ENCODE measurements at regions not wholly inside any gene's neighbourhood (a gene's known extent, or its start where the extent isn't known, plus 50 kb on each side); places are given as distances from the start of the nearest gene placed in this dataset.

DNA sequence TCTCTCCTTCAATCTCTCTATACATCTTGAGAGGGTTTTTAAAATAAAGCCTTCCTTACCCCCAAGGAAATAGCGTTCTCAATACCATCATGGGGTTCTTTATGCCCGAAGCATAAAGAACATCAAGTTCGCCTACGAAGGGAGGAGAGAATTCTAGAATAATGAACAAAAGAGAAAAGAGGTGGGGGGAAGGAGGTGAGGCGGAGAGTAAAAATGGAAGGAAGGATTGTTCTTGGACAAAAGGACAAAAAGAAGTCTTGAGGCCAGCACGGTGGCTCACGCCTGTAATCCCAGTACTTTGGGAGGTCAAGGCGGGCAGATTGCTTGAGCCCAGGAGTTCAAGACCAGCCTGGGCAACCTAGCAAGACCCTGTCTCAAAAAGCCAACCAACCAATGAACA lies 319.8 kb upstream of the NCKAP5 start:
- Histone ChIP-seq H2AFZ (ENCODE audit: low read length) (no peak overlapping the region), H3K4me3 (ENCODE audit: low read depth, low read length, poor library complexity, severe bottlenecking) (no peak overlapping the region), H3K9me3 (ENCODE audit: low read length) (no peaks in the 10 kb centered on the region), H3K9me2 (ENCODE audit: insufficient read depth, low read length) (no peaks in the 10 kb centered on the region), H3K36me3 (ENCODE audit: insufficient read depth, low read length) (no peaks in the 10 kb centered on the region), H3K4me2 (ENCODE audit: low read length) (no peak overlapping the region), H3K27ac (ENCODE audit: low read depth, low read length, poor library complexity, severe bottlenecking) (no peak overlapping the region), H4K20me1 (ENCODE audit: insufficient read depth, low read length) (no peaks in the 10 kb centered on the region), H3K4me1 (ENCODE audit: insufficient read depth, low read length, poor library complexity, severe bottlenecking) (no peaks in the 10 kb centered on the region), H3K79me2 (ENCODE audit: insufficient read depth, low read depth, low read length) (no peaks in the 10 kb centered on the region)
- DNase-seq (ENCODE audit: low spot score) = no peak
- intact Hi-C loops (cut with micrococcal nuclease; ENCODE audit: unreplicated experiment) = loop anchor here (5.0 to 10.0 kb wide), 3 partner anchors 229 to 1007 kb away; no protein-coding TSS in a partner anchor
- ChIA-PET POLR2A (no interaction called here), CTCF (ENCODE audit: unreplicated experiment) (no interaction called here)
- TF ChIP-seq CTCF (conservative IDR thresholded peaks at IDR 0.05; ENCODE audit: low read length) (no peak), EZH2phosphoT487 (IDR thresholded peaks at IDR 0.05; ENCODE audit: borderline replicate concordance, low read depth, low read length) (no peak)
- BruUV-seq (replicated peaks) = no TSS peak

DNA sequence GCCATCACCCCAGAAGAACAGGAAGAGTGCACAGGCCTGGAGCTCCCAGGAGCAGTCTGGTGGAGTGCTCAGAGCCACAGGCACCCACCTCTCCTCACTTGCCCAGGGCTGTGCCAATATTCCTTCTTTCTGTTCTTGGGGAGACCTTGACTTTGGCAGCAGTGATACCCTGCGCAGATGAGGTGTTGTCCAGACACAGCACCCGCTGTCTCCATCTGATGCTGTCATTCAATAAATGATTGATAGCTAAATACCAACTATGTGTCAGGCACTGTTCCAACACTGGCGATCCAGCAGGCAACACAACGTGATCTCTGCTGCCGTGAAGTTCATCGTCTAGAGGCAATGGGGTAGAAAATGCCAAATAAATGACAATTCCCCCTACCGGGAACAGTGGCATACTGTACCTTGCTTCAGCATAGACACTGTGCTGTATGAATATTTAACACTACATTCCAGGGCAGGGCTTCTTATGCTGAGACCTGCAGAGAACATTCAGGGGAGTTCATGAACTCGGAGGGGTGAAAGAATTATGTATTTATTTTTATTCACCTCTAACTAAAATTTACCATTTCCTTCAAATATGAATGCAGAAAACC lies 320.5 kb upstream of the NCKAP5 start:
- POLR2A ChIA-PET = no interaction called here
- DNase-seq (ENCODE audit: low spot score) = no peak
- no peak overlapping the region for H3K4me3 ChIP-seq (ENCODE audit: low read depth, low read length, poor library complexity, severe bottlenecking)
- no peaks in the 10 kb centered on the region for H4K20me1 ChIP-seq (ENCODE audit: insufficient read depth, low read length)
- no peak for TF ChIP-seq CTCF (conservative IDR thresholded peaks at IDR 0.05; ENCODE audit: low read length)
- no peak for TF ChIP-seq EZH2phosphoT487 (IDR thresholded peaks at IDR 0.05; ENCODE audit: borderline replicate concordance, low read depth, low read length)
- BruUV-seq (replicated peaks) = no TSS peak
- H3K9me2 ChIP-seq (ENCODE audit: insufficient read depth, low read length) = no peaks in the 10 kb centered on the region
- H3K4me1 ChIP-seq (ENCODE audit: insufficient read depth, low read length, poor library complexity, severe bottlenecking) = no peaks in the 10 kb centered on the region
- intact Hi-C loops (cut with micrococcal nuclease; ENCODE audit: unreplicated experiment) = loop anchor here (5.0 to 10.0 kb wide), 3 partner anchors 229 to 1006 kb away; no protein-coding TSS in a partner anchor
- H3K27ac ChIP-seq (ENCODE audit: low read depth, low read length, poor library complexity, severe bottlenecking) = no peak overlapping the region
- no peaks in the 10 kb centered on the region for H3K9me3 ChIP-seq (ENCODE audit: low read length)
- H2AFZ ChIP-seq (ENCODE audit: low read length) = no peak overlapping the region
- CTCF ChIA-PET (ENCODE audit: unreplicated experiment) = interaction anchor here (0.5 kb wide), 1 partner anchor 329 kb away, joined by 4 read pairs; no protein-coding TSS in a partner anchor
- no peaks in the 10 kb centered on the region for H3K36me3 ChIP-seq (ENCODE audit: insufficient read depth, low read length)
- no peaks in the 10 kb centered on the region for H3K79me2 ChIP-seq (ENCODE audit: insufficient read depth, low read depth, low read length)
- no peak overlapping the region for H3K4me2 ChIP-seq (ENCODE audit: low read length)

DNA sequence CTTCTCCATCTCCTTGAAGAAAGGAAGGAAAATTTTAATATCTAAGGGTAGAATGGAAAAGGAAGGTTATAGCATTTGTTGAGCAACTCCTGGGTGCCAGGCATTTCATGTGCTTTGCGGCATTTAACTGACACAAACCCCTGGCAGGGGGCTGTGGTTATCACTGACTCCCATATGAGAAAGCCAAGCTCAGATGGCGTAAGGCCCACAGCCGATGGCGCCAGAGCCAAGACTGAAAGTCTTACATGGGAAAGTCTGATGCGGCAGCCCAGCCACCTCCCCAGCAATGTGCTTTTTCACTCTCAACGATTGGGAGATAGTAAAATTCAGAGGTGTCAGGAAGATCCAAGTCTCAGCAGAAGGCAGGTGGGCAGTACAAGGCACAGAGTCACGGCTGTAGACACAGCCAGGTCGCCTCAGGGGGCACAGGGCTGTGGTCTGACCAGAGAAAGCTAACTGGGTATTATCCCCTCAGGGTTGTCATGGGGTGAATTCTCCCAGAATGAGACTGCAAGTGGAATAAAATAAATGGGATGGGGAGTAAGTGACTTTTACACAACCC lies 324.2 kb upstream of the NCKAP5 start:
- POLR2A ChIA-PET = no interaction called here
- Histone ChIP-seq H4K20me1 (ENCODE audit: insufficient read depth, low read length) (no peaks in the 10 kb centered on the region), H3K79me2 (ENCODE audit: insufficient read depth, low read depth, low read length) (no peaks in the 10 kb centered on the region), H2AFZ (ENCODE audit: low read length) (no peak overlapping the region), H3K4me2 (ENCODE audit: low read length) (no peak overlapping the region), H3K27ac (ENCODE audit: low read depth, low read length, poor library complexity, severe bottlenecking) (no peak overlapping the region), H3K4me3 (ENCODE audit: low read depth, low read length, poor library complexity, severe bottlenecking) (no peak overlapping the region), H3K4me1 (ENCODE audit: insufficient read depth, low read length, poor library complexity, severe bottlenecking) (no peaks in the 10 kb centered on the region), H3K9me3 (ENCODE audit: low read length) (no peaks in the 10 kb centered on the region), H3K36me3 (ENCODE audit: insufficient read depth, low read length) (no peaks in the 10 kb centered on the region), H3K9me2 (ENCODE audit: insufficient read depth, low read length) (no peaks in the 10 kb centered on the region)
- CTCF ChIA-PET (ENCODE audit: unreplicated experiment) = no interaction called here
- TF ChIP-seq EZH2phosphoT487 (IDR thresholded peaks at IDR 0.05; ENCODE audit: borderline replicate concordance, low read depth, low read length) = no peak
- no peak for TF ChIP-seq CTCF (conservative IDR thresholded peaks at IDR 0.05; ENCODE audit: low read length)
- BruUV-seq (replicated peaks) = no TSS peak
- intact Hi-C loops (cut with micrococcal nuclease; ENCODE audit: unreplicated experiment) = no loop called here
- DNase-seq (ENCODE audit: low spot score) = no peak
